BE2C (cell line): ENCODE measurements at regions not wholly inside any gene's neighbourhood (a gene's known extent, or its start where the extent isn't known, plus 50 kb on each side); places are given as distances from the start of the nearest gene placed in this dataset.

Experiments
- DNase-seq: peaks from one replicate; pipeline ENCODE4 v3.0.0-alpha.2; 2020
- H3K27me3 ChIP-seq: fragments of 250-450 bp; sonication (Bioruptor Pico); 2 replicates; pipeline ENCODE4 v1.5.1; 2020; ENCODE audit warnings: mild to moderate bottlenecking
- H3K36me3 ChIP-seq: fragments of 250-450 bp; sonication (Bioruptor Pico); 2 replicates; pipeline ENCODE4 v1.5.1; 2020; ENCODE audit warnings: mild to moderate bottlenecking
- H3K4me1 ChIP-seq: fragments of 250-450 bp; sonication (Bioruptor Pico); 2 replicates; pipeline ENCODE4 v1.5.1; 2020
- H3K4me3 ChIP-seq: 2 replicates; pipeline ENCODE4 v1.5.1; 2011; ENCODE audit warnings: low read depth, low read length
- H3K9me3 ChIP-seq: fragments of 250-450 bp; sonication (Bioruptor Pico); 2 replicates; pipeline ENCODE4 v1.5.1; 2020
- TF ChIP-seq, protein P1 (sequence below): IDR thresholded peaks from 2 replicates; pipeline ENCODE4 v1.5.1; 2012; ENCODE audit warnings: mild to moderate bottlenecking, low read depth, low read length

DNA sequence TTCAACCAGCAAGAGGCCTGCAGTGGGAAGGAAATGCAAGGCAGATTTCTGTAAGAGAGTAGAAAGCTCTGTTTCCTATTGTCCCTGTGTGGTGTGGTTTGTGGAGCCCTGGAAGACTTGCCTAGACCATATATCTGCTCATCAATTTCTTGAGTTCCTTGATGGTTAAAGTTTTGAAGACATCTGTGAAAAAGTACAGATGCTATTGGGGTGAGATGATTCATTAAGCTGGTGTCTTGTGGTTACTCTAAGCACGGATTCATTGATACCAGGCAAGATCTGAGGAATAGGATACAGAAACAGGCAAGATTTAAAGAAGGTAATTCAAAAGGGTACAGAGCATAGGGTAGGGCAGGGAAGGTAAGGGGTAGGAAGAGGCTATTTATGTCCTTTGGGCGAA is 275.8 kb upstream of the SESN3 start:
- no peak overlapping the region for H3K4me3 ChIP-seq
- no peaks in the 10 kb centered on the region for H3K27me3 ChIP-seq
- H3K36me3 ChIP-seq: no peaks in the 10 kb centered on the region
- H3K4me1 ChIP-seq: no peaks in the 10 kb centered on the region
- no peaks in the 10 kb centered on the region for H3K9me3 ChIP-seq
- no peak for DNase-seq
- TF ChIP-seq, protein P1, sequence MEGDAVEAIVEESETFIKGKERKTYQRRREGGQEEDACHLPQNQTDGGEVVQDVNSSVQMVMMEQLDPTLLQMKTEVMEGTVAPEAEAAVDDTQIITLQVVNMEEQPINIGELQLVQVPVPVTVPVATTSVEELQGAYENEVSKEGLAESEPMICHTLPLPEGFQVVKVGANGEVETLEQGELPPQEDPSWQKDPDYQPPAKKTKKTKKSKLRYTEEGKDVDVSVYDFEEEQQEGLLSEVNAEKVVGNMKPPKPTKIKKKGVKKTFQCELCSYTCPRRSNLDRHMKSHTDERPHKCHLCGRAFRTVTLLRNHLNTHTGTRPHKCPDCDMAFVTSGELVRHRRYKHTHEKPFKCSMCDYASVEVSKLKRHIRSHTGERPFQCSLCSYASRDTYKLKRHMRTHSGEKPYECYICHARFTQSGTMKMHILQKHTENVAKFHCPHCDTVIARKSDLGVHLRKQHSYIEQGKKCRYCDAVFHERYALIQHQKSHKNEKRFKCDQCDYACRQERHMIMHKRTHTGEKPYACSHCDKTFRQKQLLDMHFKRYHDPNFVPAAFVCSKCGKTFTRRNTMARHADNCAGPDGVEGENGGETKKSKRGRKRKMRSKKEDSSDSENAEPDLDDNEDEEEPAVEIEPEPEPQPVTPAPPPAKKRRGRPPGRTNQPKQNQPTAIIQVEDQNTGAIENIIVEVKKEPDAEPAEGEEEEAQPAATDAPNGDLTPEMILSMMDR: no peak

DNA sequence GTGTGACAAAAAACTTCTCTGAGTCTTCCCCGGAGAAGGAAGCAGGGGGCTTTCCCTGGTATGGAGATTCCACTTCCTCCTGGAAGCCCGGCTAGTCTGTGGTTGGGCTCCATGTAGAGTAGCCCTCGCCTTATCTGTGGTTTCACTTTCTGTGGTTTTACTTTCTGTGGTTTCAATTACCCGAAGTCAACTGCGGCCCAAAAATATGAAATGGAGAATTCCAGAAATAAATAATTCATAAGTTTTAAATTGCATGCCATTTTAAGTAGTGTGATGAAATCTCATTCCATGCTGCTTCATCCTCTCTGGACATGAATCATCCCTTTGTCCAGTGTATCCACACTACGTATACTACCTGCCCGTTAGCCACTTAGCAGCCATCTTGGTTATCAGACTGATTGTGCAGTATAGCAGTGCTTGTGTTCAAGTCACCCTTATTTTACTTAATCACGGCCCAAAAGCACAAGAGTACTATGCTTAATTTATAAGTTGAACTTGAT is 275.0 kb upstream of the SESN3 start:
- TF ChIP-seq, protein P1: no peak
- Histone ChIP-seq H3K4me1 (no peaks in the 10 kb centered on the region), H3K9me3 (no peaks in the 10 kb centered on the region), H3K4me3 (no peak overlapping the region), H3K36me3 (no peaks in the 10 kb centered on the region), H3K27me3 (no peaks in the 10 kb centered on the region)
- DNase-seq: no peak

DNA sequence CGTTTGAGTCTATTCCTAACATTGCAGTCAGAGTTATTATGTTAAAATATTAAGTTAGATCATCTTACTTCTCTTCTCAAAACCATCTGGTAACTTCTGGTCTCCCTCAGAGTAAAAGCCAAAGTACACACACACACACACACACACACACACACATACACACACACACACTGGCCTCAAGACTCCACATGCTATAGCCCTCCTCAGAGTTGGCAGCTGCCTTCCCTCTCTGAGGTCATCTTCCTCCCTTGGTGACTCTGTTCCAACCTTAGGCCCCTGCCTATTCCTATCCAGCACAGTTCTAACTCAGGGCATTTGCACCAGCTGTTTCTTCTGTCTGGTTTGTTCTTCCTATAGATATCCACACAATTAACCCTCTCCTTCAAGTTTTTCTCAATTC is 272.0 kb upstream of the SESN3 start:
- Histone ChIP-seq H3K27me3 (no peaks in the 10 kb centered on the region), H3K36me3 (no peaks in the 10 kb centered on the region), H3K9me3 (no peaks in the 10 kb centered on the region), H3K4me3 (no peak overlapping the region), H3K4me1 (peaks cover 3% of the 10 kb centered on the region; the same call in 1 of the 2 replicates)
- TF ChIP-seq, protein P1: no peak
- no peak for DNase-seq

DNA sequence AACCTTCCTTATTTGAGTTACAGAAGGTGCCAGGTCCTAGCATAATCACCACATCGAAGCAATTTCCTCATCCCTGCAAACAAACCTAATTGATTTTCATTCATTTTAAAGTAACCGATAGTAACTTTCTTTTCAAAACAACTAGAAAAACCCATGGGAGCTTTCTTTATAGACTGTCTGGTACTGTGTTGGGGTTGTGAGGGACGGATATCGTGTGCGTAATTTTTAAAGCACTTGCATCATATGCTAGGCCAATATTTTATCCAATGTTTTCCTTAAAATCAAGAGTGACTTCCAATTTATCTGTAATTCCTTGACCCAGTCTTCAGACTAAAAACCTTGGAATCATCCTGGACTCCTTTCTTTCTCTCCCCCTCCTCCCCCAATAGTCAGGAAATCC is 271.5 kb upstream of the SESN3 start:
- TF ChIP-seq, protein P1: no peak
- no peaks in the 10 kb centered on the region for H3K9me3 ChIP-seq
- H3K4me3 ChIP-seq: no peak overlapping the region
- DNase-seq: no peak
- no peaks in the 10 kb centered on the region for H3K27me3 ChIP-seq
- peaks cover 4% of the 10 kb centered on the region; the same call in 1 of the 2 replicates for H3K4me1 ChIP-seq
- H3K36me3 ChIP-seq: no peaks in the 10 kb centered on the region

DNA sequence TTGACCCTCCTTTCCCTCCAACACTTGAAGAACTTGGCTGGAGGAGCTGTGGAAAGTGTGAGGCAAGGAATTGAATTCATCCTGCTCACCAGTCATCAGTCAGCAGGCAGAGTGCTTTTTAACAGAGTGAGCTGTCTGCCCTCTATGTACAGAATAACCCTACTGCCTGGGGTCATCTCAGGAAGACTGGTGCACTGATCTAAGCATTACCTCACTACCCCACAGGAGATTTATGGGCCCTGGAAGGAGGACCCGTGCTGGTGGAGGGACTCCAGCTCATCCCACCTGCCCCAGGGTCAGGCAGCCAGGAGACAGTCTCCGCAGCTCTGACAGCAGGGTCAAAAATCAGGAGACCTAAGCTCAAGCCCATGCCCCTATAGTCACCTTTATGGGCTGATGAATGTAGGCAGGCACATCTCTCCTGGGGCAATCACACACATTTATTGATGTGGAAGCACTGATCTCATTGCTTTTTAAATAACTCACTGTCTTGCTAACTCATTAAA is 270.8 kb upstream of the SESN3 start:
- TF ChIP-seq, protein P1: no peak
- Histone ChIP-seq H3K36me3 (no peaks in the 10 kb centered on the region), H3K4me3 (no peak overlapping the region), H3K27me3 (no peaks in the 10 kb centered on the region), H3K9me3 (no peaks in the 10 kb centered on the region), H3K4me1 (peaks cover 4% of the 10 kb centered on the region; the same call in 1 of the 2 replicates)
- no peak for DNase-seq

DNA sequence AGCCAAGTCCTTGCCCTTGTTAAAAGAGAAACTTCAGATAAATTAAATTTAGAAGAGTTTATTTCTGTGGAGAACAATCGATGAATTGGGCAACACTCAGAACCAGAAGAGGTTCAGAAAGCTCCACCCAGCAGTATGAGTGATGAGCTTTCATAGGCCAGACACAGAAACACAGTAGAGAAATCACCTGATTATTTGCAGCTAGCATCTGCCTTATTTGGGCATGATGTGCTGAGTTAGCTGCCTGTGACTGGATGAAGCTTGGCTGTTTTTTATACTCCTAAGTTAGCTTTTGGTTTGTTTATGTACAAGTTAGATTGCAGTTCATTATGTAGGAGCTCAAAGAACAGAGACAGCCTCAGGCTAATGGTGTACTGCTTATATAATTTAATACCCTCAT is 269.5 kb upstream of the SESN3 start:
- H3K4me3 ChIP-seq: no peak overlapping the region
- no peaks in the 10 kb centered on the region for H3K9me3 ChIP-seq
- TF ChIP-seq, protein P1: no peak
- H3K36me3 ChIP-seq: no peaks in the 10 kb centered on the region
- no peaks in the 10 kb centered on the region for H3K27me3 ChIP-seq
- peaks cover 4% of the 10 kb centered on the region; the same call in 1 of the 2 replicates for H3K4me1 ChIP-seq
- DNase-seq: no peak
